ENCODE measurements at regions not wholly inside any gene's neighbourhood (a gene's known extent, or its start where the extent isn't known, plus 50 kb on each side); places are given as distances from the start of the nearest gene placed in this dataset.

DNA sequence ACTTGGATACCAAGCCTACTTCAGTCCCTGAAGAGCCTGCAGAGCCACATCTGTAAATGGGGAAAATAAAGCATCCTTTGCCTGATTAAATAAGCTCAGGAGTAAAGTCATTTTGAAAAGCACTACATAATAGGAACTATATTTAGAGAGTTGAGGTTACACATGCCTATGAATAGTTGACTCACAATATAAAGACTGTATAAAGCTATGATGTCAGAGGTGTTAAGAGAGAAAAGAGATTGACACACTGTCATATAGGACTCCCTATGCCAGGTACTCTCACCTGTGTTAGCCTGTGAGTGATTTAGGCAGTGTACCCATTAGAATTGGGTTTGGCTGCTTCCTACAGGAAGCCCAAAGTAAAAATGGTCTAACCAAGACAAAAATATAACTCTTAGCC is 87.7 kb upstream of the CRHR1 start:
- TF ChIP-seq, protein P1, sequence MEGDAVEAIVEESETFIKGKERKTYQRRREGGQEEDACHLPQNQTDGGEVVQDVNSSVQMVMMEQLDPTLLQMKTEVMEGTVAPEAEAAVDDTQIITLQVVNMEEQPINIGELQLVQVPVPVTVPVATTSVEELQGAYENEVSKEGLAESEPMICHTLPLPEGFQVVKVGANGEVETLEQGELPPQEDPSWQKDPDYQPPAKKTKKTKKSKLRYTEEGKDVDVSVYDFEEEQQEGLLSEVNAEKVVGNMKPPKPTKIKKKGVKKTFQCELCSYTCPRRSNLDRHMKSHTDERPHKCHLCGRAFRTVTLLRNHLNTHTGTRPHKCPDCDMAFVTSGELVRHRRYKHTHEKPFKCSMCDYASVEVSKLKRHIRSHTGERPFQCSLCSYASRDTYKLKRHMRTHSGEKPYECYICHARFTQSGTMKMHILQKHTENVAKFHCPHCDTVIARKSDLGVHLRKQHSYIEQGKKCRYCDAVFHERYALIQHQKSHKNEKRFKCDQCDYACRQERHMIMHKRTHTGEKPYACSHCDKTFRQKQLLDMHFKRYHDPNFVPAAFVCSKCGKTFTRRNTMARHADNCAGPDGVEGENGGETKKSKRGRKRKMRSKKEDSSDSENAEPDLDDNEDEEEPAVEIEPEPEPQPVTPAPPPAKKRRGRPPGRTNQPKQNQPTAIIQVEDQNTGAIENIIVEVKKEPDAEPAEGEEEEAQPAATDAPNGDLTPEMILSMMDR (IDR thresholded peaks at IDR 0.05) = no peak
- no peaks in the 10 kb centered on the region for H3K36me3 Mint-ChIP-seq (ENCODE audit: unreplicated experiment)
- H3K27me3 Mint-ChIP-seq (ENCODE audit: unreplicated experiment) = peaks cover 19% of the 10 kb centered on the region
- DNase-seq (ENCODE audit: extremely low spot score, unreplicated experiment) = no peak
- no peaks in the 10 kb centered on the region for H3K4me1 Mint-ChIP-seq (ENCODE audit: unreplicated experiment)
- no peak overlapping the region for H3K4me3 Mint-ChIP-seq (ENCODE audit: unreplicated experiment)
- H3K9me3 Mint-ChIP-seq (ENCODE audit: unreplicated experiment) = no peaks in the 10 kb centered on the region
- no peak overlapping the region for H3K27ac Mint-ChIP-seq (ENCODE audit: unreplicated experiment)

DNA sequence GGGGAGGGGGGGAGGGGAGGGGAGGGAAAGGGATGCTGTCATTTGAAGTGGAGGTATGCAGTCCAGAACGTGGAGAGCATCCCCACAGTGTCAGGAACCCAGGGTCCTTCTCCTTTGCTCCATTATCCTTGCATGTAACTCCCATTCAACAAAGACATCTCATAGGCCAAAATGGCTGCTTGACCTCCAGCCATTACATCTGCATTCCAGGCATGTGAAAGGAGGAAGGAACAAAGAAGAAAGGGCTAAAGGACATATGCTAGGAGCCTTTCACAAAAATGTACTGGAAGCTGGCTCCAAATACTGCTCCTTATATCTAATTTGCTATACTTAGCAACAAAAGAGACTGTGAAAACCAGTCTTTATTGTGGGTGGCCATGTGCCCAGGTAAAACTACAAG is 87.0 kb upstream of the CRHR1 start:
- H3K27me3 Mint-ChIP-seq (ENCODE audit: unreplicated experiment) = peaks cover 19% of the 10 kb centered on the region

GRCh38 chr17:45700171-45701090 is 83.7 kb upstream of the CRHR1 start:
- H3K4me1 Mint-ChIP-seq (ENCODE audit: unreplicated experiment) = peaks cover under 1% of the 10 kb centered on the region
- H3K27me3 Mint-ChIP-seq (ENCODE audit: unreplicated experiment) = peaks cover 12% of the 10 kb centered on the region
- no peaks in the 10 kb centered on the region for H3K9me3 Mint-ChIP-seq (ENCODE audit: unreplicated experiment)
- TF ChIP-seq, protein P1 (IDR thresholded peaks at IDR 0.05) = no peak
- H3K36me3 Mint-ChIP-seq (ENCODE audit: unreplicated experiment) = no peaks in the 10 kb centered on the region
- H3K27ac Mint-ChIP-seq (ENCODE audit: unreplicated experiment) = no peak overlapping the region
- DNase-seq (ENCODE audit: extremely low spot score, unreplicated experiment) = no peak
- no peak overlapping the region for H3K4me3 Mint-ChIP-seq (ENCODE audit: unreplicated experiment)

More for the DNA sequence above, 87.0 kb upstream of the CRHR1 start:
- no peaks in the 10 kb centered on the region for H3K9me3 Mint-ChIP-seq (ENCODE audit: unreplicated experiment)
- no peak overlapping the region for H3K4me3 Mint-ChIP-seq (ENCODE audit: unreplicated experiment)
- no peaks in the 10 kb centered on the region for H3K36me3 Mint-ChIP-seq (ENCODE audit: unreplicated experiment)
- no peak overlapping the region for H3K27ac Mint-ChIP-seq (ENCODE audit: unreplicated experiment)
- TF ChIP-seq, protein P1 (IDR thresholded peaks at IDR 0.05) = no peak
- no peak for DNase-seq (ENCODE audit: extremely low spot score, unreplicated experiment)
- H3K4me1 Mint-ChIP-seq (ENCODE audit: unreplicated experiment) = no peaks in the 10 kb centered on the region

DNA sequence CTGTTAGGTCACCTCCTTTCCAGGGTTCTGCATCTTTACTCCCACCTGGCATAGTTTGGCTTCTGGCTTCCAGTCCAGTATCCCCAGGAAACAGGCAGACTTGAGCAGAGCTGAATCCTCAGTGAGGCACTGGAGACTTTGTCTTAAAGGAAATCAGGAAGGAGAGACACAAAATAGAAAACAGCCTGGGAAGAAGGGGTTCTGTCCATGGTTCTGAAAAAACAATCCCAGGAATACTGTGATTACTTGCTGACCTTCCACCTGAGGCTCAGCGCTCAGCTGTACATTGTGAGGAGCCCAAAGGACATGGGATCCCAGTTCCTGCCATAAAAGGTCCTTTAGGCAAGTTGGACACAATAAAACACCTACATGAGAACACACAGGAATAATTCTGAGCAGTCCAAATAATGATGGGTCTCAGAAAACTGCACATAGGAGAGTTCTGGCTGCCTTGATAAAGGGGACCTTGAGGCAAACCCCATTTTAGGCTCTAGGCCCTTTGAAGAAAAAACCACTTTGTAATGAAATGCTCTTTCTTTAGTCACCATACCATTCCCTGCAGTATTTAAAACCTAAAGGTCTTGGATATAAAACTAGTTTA is 81.4 kb upstream of the CRHR1 start:
- TF ChIP-seq, protein P1 (IDR thresholded peaks at IDR 0.05) = no peak
- H3K27me3 Mint-ChIP-seq (ENCODE audit: unreplicated experiment) = peaks cover 13% of the 10 kb centered on the region
- no peak overlapping the region for H3K27ac Mint-ChIP-seq (ENCODE audit: unreplicated experiment)
- no peak for DNase-seq (ENCODE audit: extremely low spot score, unreplicated experiment)
- H3K9me3 Mint-ChIP-seq (ENCODE audit: unreplicated experiment) = no peaks in the 10 kb centered on the region
- peaks cover 4% of the 10 kb centered on the region for H3K4me1 Mint-ChIP-seq (ENCODE audit: unreplicated experiment)
- H3K4me3 Mint-ChIP-seq (ENCODE audit: unreplicated experiment) = no peak overlapping the region
- H3K36me3 Mint-ChIP-seq (ENCODE audit: unreplicated experiment) = no peaks in the 10 kb centered on the region

DNA sequence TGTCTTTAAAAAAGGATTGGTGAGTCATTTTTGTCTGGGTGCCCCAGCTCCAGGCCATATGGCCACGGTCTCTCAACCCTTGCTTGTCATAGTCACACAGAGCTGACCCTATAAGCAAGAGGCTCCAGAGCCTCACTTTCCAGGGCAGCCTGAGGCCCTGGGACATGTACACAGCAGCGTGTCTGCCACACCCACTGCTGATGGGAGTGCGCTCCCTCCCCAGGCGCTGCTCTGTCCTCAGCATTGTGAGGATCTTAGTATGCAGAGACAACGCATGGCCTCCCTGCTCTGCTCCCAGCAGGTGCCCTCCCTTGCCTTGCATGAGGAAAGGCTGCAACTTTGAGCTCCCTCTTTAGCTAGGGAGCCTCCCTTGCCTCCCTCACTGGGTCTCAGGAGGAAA is 80.8 kb upstream of the CRHR1 start:
- H3K27me3 Mint-ChIP-seq (ENCODE audit: unreplicated experiment) = peaks cover 18% of the 10 kb centered on the region
- H3K4me3 Mint-ChIP-seq (ENCODE audit: unreplicated experiment) = no peak overlapping the region
- no peaks in the 10 kb centered on the region for H3K36me3 Mint-ChIP-seq (ENCODE audit: unreplicated experiment)
- no peak overlapping the region for H3K27ac Mint-ChIP-seq (ENCODE audit: unreplicated experiment)
- H3K4me1 Mint-ChIP-seq (ENCODE audit: unreplicated experiment) = peaks cover 4% of the 10 kb centered on the region
- TF ChIP-seq, protein P1 (IDR thresholded peaks at IDR 0.05) = no peak
- no peak for DNase-seq (ENCODE audit: extremely low spot score, unreplicated experiment)
- H3K9me3 Mint-ChIP-seq (ENCODE audit: unreplicated experiment) = no peaks in the 10 kb centered on the region
